Ammon's horn (tissue), 1 donor: ENCODE measurements at regions not wholly inside any gene's neighbourhood (a gene's known extent, or its start where the extent isn't known, plus 50 kb on each side); places are given as distances from the start of the nearest gene placed in this dataset.
A peak's percentile ranks its signal among the peaks of the same experiment; 100 is the strongest.

ENCODE experiments used
- DNase-seq: peaks from one replicate; pipeline ENCODE4 v3.0.0-alpha.2; 2016; ENCODE audit warnings: low spot score

DNA sequence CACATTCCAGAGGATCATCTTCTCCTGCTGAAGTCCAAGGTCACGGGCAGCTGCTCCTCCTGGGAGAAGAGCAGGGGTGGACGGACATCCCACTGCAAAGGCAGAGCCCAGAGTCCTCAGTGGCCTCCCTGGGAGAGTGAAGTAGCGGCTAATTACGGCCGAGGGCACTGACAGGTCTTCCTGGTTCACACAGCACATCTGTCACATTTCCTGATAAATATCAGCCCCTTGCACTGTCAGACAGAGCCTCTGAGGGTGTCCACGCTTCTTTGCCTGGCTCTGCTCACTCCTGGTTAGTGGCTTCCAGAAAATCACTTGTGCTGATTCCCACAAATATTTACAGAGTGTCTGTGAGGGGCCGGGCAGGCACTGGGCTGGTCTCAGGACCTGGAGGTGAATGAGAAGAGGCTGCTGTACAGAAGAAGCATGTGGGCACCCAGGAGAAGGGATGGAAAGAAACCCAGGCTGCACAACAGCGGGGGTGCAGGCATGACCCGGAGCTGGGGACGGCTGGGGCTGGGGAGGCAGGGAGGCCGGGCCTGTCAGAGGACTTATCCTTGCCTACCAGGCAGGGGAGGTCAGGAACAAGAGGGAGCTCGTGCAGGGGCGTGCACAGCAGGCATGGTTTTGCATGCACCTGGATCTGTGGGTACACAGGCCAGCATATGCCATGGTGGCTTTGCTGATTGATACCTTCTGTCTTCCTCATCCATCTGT, 258.2 kb upstream of the TNRC6C start:
- DNase-seq = no peak

DNA sequence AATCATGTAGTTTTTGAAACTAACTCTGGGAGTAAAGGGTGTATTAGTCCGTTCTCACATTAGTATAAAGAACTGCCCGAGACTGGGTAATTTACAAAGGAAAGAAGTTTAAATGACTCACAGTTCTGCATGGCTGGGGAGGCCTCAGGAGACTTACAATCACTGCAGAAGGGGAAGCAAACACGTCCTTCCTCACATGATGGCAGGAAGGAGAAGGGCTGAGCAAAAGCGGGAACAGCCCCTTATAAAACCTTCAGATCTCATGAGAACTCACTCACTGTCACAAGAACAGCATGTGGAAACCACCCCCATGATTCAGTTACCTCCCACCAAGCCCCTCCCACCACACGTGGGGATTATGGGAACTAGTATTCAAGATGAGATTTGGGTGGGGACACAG, 256.5 kb upstream of the TNRC6C start:
- no peak for DNase-seq

DNA sequence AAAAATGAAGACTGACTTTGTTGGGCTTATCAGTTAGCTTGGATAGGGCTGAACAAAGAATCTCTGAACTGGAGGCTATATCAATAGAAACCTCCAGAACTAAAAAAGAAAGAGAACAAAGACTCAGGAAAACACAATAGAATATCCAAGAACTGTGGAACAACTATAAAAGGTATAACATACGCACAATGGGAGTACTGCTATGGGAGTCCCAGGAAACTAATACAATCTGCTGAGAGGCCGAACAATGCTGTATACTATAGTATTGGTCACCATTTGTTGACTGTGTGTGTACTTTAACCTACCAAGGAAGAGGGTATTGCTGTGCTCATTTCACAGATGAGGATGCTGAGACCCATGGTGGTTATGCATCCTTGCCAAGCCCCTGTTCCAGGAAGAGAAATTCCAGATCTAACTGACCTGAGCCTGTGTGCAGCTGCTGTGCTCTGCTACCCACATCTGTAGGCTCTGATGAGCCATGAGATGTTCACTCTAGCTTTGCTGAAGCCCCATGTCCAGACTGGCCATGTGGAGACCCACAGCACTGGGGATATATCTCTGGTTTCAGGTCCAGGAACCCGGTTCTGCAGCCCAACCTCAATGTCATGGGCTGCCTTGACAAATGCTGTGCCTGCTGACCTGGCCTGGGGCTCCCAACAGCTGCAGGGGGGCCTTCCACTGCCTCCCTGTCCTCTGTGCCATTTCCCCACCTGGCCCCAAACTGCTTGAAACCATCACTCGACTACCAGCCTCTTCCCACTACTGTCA, 254.3 kb upstream of the TNRC6C start:
- DNase-seq = no peak

DNA sequence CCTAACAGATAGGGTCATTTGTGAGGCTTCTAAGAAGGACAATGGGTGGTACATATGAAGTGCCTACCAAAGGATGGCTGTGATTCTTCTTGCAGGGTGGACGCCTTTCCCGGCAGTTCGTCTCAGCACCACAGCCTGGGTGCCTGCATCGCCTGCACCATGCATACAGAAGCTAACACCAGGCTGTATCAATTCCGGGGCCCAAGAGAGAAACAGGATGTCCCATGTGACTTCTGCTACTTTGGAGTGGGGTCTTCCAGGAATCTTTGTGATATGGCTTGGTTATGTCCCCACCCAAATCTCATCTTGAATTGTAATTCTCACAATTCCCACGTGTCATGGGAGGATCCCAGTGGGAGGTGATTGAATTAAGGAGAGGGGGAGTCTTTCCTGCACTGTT, 251.6 kb upstream of the TNRC6C start:
- DNase-seq = no peak

DNA sequence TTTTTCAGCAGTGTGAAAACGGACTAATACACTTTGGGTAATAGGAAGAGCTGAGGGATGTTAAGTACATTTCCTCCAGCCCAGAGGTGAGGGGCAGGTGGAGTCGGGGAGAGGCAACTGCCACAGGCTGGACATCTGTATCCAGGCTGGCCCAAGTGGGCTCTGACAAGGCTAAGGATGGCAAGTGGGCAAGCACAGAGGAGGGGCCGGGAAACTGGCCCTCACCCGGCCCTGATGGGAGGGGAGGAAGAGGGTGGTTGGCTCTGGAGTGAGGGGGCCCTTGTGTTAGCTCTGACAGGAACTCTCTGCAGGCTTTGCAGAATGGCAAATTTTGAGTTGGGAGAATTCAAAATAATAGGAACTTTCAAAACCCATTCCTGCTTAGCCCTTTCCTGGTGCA, 251.0 kb upstream of the TNRC6C start:
- DNase-seq = no peak

DNA sequence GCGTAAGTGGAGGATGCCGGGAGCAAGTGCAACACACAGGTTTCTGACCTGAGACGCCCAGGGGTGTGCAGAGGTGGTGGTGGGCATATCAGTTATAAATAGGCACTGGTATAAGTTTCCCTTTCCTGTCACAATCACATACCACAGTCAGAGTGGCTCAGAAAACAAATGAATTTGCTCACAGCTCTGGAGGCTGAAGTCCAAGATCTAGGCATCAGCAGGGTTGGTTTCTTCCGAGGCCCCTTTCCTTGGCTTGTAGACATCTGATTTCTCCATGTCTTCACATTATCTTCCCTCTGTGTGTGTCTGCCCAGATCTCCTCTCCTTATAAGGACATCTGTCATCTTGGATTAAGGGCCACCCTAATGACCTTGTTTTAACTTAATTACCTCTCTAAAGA, 250.5 kb upstream of the TNRC6C start:
- DNase-seq = no peak

DNA sequence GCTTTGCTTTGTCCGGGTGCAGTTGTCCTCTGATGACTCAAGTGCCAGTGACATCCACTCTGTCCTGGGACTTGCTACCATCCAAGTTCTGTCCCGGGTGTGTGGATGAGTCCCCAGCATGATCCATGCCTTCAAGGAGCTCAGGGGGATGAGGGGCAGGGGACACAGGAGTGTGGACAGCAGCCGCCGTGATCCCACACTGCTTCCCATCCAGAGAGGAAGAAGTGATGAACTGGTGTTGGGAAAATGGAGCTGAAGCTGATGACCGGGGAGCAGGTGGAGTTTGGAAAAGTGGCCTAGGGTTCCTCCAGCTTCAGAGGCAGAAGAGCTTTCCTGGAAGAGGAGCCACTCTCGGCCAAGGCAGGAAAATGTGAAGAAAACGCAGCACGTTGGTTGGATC, 249.6 kb upstream of the TNRC6C start:
- DNase-seq = no peak

DNA sequence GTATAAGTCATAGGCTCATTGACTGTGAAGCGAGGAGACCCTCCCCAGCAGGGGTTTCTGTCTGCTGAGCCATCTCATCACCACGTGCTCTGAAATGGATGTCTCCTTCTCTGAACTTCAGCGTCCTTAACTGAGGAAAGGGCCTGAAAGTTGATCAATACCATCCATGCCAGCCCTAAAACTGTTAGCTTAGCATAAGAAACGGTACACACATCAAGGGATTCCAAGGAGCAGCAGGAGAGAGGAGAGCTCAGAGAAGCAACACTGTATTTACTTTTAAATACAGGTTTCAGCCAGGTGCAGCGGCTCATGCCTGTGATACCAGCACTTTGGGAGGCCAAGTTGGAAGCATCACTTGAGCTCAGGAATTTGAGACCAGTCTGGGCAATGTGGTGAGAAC, 248.9 kb upstream of the TNRC6C start:
- DNase-seq = no peak

DNA sequence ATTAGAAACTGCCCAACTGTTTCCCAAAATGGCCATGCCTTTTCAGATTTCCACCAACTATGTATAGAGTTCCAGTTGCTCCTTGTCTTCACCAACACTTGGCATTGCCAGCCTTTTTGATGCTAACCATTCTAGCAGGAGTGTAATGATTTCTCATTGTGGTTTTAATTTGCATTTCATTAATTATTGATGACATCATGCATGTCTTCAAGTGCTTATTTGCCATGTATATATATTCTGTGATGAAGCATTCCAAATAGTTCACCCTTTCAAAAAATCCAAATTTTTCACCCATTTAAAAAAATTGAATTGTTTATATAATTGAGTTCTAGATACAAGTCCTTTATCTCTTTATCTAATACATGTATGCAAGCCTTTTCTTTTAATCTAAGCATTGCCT, 245.9 kb upstream of the TNRC6C start:
- DNase-seq = no peak

DNA sequence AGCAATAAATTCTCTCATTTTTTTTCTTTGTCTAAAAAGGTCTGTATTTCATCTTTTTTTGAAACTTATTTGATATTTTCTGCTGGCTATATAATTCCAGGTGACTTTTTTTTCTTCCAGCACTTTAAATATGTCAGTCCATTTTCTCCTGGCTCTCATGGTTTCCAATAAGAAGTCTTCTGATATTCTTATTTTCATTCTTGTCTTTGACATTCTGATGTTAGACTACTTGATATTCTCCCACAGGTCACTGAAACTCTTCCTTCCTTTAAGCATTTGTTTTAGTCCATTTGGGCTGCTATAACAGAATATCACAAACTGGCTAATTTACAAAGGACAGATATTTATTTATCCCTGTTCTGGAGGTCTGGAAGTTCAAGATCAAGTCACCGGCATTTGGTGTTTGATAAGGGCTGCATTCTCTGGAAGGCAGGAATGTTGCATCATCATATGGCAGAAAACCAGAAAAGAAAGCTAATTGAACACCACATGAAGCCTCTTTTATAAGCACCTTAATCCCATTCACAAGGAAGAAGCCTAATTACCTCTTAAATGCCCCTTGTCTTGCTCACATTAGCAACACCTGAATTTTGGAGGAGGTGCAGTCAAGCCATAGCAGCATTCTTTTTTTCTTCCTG, 242.1 kb upstream of the TNRC6C start:
- no peak for DNase-seq

DNA sequence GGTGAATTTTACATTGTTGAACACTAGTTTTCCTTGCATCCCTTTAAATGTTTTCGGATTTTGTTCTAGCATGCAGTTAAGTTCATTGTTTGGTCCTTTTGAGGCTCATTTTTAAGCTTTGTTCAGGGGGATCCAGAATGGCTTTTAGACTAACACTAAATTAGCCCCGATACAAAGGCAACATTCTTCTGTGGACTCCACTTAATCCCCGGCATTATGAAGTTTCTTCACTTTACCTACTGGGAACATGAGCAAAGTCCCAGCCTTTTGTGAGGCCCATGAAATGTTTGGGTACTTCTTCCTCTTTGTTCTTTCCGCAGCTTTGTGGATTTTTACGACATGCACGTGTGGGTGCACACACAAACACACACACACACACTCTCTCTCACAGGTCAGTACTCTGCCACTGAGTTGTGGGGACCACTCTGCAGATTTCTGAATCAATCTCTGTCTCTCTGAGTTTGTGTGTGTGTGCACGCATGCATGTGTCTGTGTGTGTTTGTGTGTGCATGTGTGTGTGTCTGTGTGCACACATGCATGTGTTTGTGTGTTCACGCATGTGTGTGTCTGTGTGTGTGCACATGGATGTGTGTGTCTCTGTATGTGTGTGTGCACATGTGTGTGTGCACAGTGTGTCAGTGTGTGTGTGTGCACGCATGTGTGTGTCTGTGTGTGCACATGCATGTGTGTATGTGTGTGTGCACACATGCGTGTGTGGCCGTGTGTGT, 240.4 kb upstream of the TNRC6C start:
- no peak for DNase-seq

DNA sequence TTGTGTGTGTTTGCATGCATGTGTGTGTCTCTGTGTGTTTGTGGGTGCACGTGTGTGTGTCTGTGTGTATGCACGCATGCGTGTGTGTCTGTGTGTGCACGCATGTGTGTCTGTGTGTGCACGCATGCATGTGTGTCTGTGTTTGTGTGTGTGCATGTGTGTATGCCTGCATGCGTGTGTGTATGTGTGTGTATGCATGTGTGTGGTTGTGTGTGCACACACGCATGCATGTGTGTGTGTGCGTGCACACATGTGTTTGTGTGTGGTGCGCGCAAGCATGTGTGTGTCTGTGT, 239.9 kb upstream of the TNRC6C start:
- no peak for DNase-seq

DNA sequence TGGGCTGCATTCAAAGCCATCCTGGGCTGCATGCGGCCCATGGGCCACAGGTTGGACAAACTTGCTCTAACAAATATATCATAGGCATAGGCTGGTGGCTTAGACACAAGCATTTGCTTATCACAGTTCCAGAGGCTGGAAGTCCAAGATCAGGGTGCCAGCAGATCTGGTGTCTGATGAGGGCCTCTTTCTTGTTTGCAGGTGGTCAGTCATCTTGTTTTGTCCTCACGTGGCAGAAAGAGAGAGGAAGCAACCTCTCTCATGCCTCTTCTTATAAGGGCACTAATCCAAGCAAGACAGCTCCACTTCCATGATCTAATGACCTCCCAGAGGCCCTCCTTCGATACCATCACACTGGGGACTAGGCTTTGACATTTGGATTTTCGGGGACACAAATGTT, 238.7 kb upstream of the TNRC6C start:
- DNase-seq = no peak

DNA sequence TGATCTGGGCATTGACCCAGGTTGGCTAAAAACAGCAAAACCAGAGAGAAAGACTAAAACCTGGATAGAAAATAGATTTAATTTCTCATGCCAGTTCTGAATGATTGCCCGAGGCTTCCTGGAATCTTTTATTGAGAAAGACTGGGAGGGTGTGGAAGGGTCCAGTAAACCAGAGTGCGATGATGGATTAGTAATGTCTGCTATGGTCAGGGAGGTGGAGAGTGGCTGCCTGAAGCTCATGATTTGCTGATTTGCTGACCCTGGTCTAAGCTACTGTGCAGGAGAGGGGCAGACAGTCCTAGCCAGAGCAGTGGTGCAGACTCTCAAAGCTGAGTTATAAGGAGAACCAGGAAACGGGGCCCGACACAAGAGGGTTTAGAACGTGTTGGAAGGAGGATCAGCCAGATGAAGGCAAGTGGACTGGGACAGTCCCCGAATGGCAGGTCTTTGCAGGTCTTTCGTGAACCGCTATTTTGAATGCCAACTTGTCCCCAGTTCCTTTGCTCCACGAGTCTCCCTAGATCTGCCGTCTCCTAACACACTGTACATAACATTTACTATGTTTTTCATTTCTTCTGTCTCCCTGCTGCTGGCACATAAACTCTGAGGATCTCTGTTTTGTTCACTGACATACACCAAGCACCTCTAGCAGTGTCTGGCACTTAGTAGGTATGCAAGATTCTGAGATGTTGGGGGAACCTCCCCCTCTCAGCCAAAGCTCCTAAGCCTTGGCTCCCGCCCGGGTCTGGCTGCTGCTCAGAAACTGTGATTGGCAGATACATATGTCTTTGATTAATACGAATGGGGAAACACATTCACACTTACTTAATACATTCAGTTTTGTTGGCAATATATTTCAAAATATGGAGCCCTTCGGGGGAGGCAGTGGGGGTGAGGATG, 237.3 kb upstream of the TNRC6C start:
- DNase-seq = no peak

DNA sequence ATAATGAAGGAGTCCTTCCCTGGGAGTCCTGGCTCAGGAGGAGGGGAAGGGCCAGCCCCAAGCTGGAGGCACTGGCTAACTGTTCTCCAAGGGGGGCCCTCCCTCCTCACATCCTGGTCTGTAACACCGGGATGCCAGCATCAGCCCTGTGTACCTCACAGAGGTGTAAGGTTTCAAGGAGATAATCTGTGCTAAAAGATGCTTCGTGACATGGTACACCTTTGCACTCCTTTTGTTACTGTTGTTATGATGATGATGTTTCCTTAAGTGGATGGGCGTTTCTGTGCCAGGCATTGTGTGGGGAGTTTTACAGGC, 236.7 kb upstream of the TNRC6C start:
- no peak for DNase-seq

DNA sequence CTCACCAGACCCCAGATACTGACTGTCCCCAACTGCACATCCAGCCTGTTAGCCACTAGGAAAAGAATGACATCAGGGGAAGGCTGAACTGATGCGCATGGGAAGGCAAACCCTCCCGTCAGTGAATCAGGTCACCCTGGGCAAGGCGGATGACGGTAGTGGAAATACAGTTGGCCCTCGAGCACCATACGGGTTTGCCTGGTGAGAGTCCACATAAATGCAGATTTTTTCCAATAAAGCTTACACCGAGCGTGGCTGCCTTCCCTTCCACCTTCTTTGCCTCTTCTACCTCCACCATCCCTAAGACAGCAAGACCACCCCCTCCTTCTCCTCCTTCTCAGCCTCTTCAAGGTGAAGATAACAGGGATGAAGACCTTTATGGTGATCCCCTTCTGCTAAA, 236.1 kb upstream of the TNRC6C start:
- no peak for DNase-seq

DNA sequence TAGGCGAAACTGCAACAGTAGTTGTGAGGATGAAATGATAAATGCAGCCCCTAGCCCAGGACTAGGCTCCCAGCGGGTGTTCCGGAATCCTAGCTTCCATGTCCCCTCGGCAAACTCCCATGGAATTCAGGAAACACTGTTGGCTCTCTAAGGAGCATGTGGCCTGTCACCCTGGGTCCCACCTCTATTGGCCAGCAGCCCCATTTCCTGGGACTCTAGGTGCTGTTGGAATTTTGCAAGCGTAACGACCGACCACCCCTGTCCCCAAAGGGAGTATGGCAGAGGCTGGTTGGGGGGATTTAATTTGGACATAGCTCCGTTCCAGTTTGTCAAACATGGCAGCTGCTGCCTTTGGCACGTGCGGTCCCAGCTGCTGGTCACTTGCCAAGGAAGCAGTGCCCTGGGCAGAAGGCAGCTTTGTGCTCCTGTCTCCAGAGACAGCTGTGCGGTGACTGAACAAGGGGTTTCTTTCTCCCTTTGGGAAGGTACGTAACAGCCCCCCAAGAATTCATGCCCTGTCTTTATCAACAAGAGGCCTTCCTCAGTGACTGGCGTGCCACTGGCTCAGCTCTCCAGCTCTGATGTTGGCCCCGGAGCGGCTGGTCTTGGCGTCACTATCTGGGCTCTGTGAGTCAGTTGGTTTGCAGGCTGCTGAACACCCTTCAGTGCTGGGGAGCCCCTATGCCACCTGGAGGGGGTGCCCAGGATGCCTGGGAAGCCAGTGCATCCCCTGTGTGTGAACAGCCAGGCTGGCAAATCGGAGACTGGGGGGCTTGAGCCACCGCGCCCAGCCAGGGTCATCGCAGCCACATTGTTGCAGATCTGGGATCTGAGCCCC, 235.2 kb upstream of the TNRC6C start:
- DNase-seq = peak; percentile 56

DNA sequence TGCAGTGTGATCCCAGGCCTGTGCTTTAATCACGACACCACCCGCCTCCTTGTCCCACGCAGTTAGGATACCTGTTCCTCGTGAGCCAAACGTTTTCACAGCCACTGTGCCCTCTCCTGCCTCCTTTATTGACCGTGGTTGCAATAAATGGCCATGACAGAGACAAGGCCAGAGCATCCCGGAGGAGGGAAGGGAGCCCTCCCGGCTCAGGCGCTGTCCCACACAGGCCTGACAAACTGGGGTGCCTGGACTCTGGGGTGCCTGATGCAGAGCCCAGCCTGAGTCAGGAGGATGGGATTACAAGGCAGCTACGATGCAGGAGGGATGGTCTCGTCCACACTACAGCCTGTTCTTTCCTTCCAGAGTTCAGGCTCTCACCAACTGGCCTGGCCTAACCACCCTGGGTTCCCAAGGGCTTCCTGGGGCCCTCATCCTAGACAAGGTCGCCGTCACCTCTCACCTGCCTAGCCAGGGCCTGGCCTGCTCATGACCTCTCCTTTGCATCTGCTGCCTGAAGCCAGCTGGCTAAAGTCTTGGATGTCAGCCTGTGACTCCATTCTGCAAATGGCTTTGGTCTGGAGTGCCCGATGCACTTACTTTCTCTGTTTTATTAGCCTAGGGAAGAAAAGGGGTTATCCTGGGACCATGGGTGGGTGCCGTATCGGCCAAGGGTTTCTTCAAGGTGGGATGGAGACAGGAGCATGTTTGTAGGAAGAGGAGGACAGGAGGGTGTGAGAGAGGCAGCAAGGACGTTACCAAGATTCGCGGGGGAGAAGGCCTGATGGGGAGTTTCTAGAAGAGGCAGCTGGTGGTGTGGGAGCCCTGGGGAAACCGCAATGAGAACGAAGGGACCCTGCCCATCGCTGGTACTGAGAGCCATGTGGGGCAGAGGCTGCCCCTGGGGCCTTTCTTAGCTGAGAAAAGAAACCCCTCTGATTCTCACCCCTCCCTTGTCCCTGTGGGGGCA, 234.3 kb upstream of the TNRC6C start:
- no peak for DNase-seq

DNA sequence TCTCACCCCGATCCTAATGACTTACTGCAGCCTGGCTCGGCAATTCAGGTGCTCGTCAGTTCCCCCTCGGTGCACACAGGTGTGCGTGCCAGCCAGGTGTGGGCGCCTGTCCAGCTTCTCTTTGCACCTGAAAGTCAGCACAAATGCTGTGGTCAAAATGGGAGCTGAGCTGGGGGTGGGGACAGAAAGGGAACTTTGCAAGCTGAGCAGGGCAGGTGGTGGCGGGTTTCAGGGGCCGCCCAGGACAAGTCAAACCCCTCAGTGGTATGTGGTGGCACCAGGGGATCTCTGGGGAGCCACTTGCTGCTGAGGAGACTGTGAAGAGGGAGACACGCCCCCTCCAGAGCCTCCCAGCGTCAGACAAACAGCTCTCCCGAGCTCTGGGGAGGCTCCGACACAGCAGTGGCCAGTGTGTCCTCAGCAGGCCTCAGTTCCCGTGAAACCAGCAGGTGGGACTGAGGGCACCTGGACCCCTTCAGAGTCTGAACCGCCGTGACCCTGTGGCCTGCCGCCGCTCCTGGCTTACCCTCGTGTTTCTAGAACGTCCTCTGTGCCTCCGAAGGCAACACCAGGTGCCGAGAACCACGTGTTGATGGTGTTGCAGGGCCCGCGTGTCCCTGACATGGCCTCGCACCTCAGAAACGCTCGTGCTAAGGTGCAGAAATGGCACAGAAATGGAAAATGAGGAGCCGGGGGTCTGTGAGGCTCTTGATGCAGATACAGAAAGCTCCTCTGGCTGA, 233.5 kb upstream of the TNRC6C start:
- no peak for DNase-seq
